Iris pigment epithelial cell (primary cell): ENCODE measurements at regions not wholly inside any gene's neighbourhood (a gene's known extent, or its start where the extent isn't known, plus 50 kb on each side); places are given as distances from the start of the nearest gene placed in this dataset.

Experiments used
- DNase-seq: peaks from one replicate; pipeline ENCODE4 v3.0.0-alpha.2; 2011; ENCODE audit warnings: low read depth

DNA sequence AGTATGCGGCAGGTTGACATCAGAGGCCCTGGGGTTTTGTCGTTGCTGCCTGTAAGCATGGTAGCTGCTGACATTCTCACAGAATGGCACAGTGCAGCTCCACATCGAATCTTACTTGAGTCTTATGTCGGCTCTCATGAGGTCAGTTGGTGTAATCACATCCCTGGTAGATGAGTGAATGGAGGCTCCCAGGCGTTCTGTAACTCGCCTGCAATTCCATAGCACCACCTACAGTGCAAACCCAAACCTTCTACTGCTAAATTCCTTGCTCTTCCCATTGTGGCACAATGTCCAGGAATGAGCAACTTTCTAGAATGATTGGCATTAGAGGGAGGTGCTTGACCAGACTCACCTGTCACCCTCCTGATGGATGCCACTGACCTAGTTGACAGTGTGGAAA, 578.4 kb downstream of the CCDC171 start:
- peak; percentile 85 for DNase-seq

DNA sequence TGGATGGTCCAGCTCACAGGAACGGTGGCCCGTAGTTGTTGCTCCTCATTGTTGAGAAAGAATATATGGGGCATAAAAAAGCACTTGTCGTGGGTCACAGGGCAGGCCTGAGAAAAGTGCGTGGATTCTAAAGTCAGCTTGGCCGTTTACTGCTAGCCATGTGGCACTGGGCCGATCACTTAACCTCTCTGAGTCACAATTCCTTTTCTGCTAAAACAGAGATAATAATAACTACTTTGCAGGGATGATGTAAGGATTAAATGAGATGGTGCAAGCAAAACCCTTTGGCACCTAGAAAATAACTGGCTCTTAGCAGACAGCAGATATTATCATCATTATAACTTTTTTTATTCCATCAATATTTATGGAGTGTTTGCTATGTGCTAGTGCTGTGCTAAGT, 579.7 kb downstream of the CCDC171 start:
- DNase-seq, result peak; percentile 76

GRCh38 chr9:16133032-16133431, 580.2 kb downstream of the CCDC171 start:
- no peak for DNase-seq

- peak; percentile 88 for DNase-seq
These were observed 580.8 kb downstream of the CCDC171 start for GRCh38 chr9:16133556-16134227.

- DNase-seq, result no peak
These were observed 581.5 kb downstream of the CCDC171 start for GRCh38 chr9:16134351-16134750.

- DNase-seq, result no peak
These were observed 583.1 kb downstream of the CCDC171 start for GRCh38 chr9:16135968-16136367.

DNA sequence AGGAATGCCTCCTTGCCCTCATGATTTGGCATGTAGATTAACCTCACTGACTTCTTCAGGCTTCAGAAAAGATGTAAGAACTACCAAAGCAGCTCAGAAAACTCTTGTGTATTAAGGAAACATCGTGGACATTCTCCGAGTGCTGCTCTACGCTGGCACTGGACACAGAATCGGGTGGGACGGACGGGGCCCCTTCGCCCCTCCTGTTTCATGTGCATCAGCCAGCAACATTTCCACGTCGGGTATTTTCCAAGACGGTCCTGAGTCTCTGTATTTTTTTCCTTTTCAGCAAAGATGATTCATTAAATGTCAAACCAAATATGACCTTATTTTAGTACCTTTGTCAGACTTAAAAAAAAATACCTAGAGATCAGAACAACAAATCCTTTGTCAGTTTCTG, 583.6 kb downstream of the CCDC171 start:
- DNase-seq, result no peak

DNA sequence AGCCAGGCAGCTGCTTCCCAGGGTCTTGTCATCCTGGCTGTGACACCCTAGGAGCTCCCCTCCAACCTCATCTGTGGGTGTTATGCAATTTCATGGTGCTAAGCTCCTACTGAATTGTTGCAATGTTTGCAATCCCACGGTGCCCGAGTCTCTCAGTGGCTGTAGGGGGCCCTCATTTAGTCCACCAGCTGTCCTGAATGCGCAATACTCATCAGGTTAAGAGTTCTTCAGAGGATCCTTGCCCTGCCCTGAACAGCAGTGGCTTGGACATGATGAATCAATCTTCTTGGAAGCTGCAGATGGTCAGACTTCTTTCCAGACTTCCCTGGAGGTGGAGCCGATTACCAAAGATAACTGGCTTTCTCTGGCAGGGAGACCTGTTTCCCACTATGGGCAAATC, 584.1 kb downstream of the CCDC171 start:
- peak; percentile 90 for DNase-seq

DNA sequence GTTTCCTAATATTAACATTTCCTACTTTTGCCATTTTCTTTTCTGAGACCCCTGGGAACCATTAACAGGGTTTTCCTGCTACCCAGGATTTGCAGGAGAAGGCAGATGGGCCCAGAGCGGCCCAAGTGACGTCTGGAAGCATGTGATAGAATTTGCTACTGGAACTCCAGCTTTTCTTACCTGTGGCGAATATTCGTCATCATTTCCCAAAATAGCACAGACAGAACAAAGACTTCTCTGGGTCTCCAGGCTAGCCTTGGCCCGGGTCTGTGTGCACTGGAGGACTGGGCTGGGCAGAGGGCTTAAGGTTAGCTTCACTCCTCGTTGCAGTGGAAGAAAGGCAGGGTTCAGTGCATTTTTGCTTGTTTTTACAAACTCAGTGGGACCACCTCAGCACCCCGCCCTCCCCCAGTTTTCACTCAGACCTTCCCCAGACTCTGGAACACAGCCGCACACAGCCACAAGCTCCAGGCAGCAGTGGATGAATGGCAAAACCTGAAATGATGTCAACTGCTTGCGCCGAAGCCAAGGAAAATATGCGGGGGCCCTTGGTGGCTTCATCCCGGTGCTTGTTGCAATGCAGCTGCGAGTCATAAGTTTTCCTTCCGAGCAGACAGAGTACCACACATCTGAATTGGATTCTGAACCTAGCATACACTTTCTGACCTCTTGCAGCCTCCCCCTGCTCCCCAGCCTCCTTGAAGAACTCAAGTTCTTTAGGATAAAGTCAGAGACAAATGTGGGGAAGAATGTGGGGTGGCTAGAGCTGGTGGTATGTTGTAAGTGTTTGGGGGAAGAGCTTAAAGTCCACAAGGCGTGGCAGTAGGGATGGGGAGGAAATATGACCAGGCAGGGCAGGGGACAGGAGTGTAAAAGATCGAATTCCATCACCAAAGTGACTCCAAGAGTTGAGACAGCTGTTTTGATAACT, 586.0 kb downstream of the CCDC171 start:
- peak; percentile 88 for DNase-seq

GRCh38 chr9:16139774-16140173, 586.9 kb downstream of the CCDC171 start:
- no peak for DNase-seq

DNA sequence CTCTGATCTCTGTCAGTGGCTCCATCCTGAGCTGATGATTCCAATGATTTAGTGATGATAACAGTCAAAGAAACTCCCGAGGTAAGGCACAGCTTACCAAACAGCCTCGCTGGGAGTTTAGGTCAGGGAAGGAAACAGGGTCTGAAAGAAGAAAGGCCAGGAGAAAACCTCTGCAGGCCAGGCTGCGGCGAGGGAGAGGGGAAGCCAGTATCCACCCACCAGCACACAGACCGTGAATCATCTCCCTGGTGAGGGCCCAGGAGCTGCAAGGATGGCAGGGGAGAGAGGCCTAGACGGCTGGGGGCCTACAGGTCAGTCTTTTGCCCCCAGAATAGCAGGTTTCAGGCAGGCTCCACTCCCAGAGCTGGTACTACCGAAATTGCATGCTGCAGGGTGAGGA, 590.5 kb downstream of the CCDC171 start:
- no peak for DNase-seq

DNA sequence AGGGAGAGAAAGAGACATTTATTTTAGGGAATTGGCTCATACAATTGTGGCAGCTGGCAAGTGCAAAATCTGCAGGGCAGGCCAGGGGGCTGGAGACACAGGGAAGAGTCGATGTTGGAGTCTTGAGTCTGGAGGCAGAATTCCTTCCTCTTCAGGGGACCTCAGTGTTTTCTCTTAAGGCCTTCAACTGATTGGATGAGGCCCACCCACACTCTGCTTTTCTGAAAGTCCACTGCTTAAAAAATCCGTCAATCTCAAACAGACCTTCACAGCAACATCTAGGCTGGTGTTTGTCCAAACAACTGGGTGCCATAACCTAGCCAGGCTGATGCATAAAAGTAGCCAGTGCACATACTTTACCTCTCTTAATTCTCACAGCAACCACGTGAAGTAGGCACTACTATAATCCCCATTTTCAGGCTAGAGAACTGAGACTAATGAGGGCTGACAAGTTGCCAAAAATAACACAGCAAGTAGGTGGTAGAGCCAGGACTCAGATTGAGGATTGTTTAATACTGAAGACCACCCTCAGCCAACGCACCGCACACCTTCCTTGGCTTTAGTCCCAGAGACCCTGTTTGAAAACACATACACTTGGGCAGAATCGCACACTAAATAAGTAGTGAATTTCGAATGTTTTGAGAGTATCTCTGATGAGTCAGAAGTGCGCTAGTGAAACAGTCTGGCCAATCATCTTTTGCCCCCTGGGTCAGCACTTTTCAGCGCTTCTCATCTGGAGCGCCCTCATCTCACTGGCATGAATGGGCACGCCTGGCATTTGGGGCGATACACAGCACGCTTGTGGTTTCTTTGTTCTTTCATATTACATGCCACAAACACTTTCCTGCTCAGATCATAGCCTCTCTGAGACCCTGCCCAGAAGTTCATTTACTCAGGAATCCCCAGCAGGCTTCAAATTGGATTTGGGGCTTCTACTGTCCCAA, 591.4 kb downstream of the CCDC171 start:
- no peak for DNase-seq

GRCh38 chr9:16145196-16145950, 592.5 kb downstream of the CCDC171 start:
- DNase-seq, result peak; percentile 49

DNA sequence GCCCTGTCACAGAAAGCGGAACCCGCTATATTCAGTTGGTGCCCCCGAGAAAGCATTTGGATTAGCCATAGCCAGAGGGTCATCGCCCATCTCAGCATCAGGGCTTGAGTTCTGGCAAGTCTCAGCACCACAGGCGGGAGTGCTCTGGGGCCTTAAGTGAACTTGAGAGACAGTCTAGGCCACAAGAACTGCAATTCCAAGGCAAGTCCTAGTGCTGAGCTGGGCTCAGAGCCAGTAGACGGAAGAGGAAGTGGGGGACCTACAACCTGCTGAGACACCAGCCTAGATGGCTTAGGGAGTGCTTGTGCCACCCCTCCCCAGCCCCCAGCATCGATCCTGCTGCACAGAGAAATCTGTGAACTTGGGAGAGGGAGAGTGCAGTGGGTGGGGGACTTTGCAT, 594.9 kb downstream of the CCDC171 start:
- no peak for DNase-seq

DNA sequence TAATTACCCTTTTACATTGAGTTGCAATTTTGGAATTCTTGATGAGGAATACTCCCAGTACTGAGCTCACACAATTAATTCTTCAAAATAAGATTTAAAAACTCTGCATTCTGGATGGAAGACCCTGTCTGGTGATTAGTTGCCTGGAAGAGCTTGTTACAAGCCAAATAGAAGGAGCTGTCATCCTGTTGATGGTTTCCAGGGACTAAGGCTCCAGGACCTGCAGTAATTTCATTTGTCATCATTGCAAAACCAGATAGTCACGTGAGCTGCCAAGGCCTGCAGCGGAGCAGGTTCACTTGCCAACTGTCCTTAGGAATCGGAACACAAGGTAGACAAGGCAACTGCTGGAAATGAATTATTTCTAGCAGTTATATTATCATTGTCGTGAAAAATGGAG, 597.7 kb downstream of the CCDC171 start:
- no peak for DNase-seq

- no peak for DNase-seq
These were observed 598.3 kb downstream of the CCDC171 start for GRCh38 chr9:16150938-16151650.

DNA sequence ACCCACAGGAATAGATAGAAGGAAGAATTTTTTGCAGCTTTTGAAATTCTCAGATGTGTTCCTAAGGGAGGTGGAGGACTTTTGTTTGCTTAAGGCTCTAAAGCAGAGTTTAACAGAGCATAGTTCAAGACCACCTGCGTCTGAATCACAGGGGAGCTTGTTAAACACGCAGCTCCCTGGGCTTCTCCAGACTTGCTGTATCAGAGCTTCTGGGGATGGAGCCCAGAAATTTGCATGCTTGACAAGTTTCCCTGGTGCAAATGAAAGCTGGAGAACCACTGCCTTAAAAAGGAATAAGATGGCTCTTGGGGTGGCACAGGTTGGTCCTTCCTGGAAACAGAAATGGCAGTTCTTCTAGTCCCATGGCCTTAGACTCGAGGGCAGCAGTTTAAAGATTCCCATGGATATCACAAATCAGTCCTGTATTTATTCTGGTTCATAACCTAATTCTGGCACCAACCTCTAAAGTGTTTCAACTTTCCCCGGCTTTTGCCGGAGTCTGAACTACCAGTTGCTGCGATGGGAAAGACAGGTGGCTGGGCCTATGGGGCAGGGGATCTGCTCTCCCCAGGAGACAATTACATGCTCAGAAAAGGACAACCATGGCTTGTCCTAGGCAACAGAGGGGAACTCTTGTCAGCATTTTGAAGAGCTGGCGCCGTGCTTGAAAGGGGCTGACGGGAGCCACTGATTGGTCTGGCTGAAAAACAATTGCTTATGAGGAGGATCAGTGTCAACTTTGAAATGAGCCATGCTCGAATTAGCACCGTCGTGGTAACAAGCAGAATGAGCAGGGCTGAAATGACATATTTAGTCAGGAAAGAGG, 599.6 kb downstream of the CCDC171 start:
- DNase-seq, result no peak

DNA sequence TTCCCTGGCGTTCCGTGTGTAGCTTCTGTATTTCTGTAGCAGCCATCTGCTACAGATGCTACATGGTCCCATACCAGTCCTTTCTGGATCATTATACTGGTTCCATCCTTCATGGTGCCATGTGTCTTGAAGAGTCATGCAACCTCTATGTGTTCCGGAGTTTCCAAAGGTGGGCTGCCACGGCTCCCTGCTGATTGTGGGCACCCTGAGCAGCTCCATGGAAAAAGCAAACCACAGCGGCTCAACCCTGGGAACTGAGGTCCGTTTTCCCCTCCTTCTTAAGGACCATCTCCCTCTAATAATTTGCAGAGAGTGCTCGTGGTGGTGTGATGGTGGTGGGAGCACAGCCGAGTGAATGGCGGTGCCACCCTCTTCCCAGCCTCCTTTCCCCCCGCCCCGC, 600.4 kb downstream of the CCDC171 start:
- no peak for DNase-seq

GRCh38 chr9:16153741-16154140, 600.9 kb downstream of the CCDC171 start:
- no peak for DNase-seq

DNA sequence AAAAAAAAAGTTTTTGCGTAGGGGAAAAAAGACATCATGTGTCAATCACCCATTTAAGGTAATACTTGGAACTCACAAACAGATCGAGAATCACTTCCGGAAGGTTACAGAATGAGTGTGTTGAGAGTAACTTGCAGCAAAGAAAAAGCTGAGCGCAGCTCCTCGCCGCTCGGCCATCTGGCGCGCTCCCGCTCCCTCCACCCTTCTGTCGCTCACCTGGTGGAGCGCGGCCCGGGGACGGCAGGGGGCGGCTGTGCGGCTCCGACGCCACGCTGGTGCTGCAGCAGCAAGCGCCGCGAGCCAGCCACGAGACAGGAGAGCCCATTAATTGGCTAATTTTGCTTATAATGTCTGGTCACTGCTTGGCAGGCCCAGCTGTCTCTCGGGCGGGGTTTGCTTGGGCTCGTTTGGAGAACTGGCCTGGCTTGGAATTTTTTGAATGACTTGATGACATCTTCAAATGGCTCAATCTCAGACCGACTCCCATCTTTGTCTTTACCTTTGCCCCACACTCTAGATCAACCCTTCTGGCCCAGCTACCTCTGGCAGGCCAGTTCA, 601.8 kb downstream of the CCDC171 start:
- DNase-seq, result peak; percentile 60
